ENCODE measurements at regions not wholly inside any gene's neighbourhood (a gene's known extent, or its start where the extent isn't known, plus 50 kb on each side); places are given as distances from the start of the nearest gene placed in this dataset.
"Not testable (repeated sequence)": the region's sequence is repeated elsewhere in the genome, so short reads cannot be mapped to it uniquely, and the experiment has no call there.

GRCh38 chr10:65571011-65571570 lies 1354.7 kb upstream of the LRRTM3 start:
- H3K4me1 ChIP-seq (replicated peaks in 1 of 2): peaks cover 0 to 8% of the 10 kb centered on the region in 2 donors
- H3K27ac ChIP-seq: no peak overlapping the region
- no peak overlapping the region for H3K4me3 ChIP-seq
- ATAC-seq (replicated peaks in 6 of 8): peak in 2 of 8 experiments; percentile 27 to 50
- WGBS, 10 experiments: 0 to 75% (median 33%) methylated on average over 2 to 4 of the region's 5 CpGs; no CpG with 5 or more reads in 2 of the 10 experiments
- in situ Hi-C loops (cut with MboI; ENCODE audit: low pct_unique_long_range_greater_than_20kb in 2 of 9, low sequenced_read_pairs in 9 of 9, unreplicated experiment in 9 of 9): no loop called here

GRCh38 chr10:65581426-65582026 lies 1344.3 kb upstream of the LRRTM3 start:
- Histone ChIP-seq H3K27ac (no peak overlapping the region), H3K4me3 (no peak overlapping the region), H3K4me1 (replicated peaks in 1 of 2) (no peaks in the 10 kb centered on the region)
- no peak for ATAC-seq (replicated peaks in 6 of 8)
- in situ Hi-C loops (cut with MboI; ENCODE audit: low pct_unique_long_range_greater_than_20kb in 2 of 9, low sequenced_read_pairs in 9 of 9, unreplicated experiment in 9 of 9): no loop called here
- 20 to 80% (median 71%) methylated on average over 1 to 5 of the region's 5 CpGs; no CpG with 5 or more reads in 4 of the 10 experiments for WGBS, 10 experiments

GRCh38 chr10:65602182-65602865 lies 1323.5 kb upstream of the LRRTM3 start:
- no peak for ATAC-seq (replicated peaks in 6 of 8)
- H3K4me3 ChIP-seq: no peak overlapping the region
- no peaks in the 10 kb centered on the region for H3K4me1 ChIP-seq (replicated peaks in 1 of 2)
- 13 to 100% (median 60%) methylated on average over 1 of the region's 1 CpG; no CpG with 5 or more reads in 3 of the 10 experiments for WGBS, 10 experiments
- in situ Hi-C loops (cut with MboI; ENCODE audit: low pct_unique_long_range_greater_than_20kb in 2 of 9, low sequenced_read_pairs in 9 of 9, unreplicated experiment in 9 of 9): no loop called here
- H3K27ac ChIP-seq: no peak overlapping the region

- 6 to 100% (median 94%) methylated on average over 2 of the region's 2 CpGs; no CpG with 5 or more reads in 3 of the 10 experiments for WGBS, 10 experiments
- H3K4me1 ChIP-seq (replicated peaks in 1 of 2): no peaks in the 10 kb centered on the region
- peak in 1 of 8 experiments; percentile 37 for ATAC-seq (replicated peaks in 6 of 8)
- no peak overlapping the region for H3K4me3 ChIP-seq
- no peak overlapping the region for H3K27ac ChIP-seq
- in situ Hi-C loops (cut with MboI; ENCODE audit: low pct_unique_long_range_greater_than_20kb in 2 of 9, low sequenced_read_pairs in 9 of 9, unreplicated experiment in 9 of 9): no loop called here
Measured at GRCh38 chr10:65611592-65611991, 1314.2 kb upstream of the LRRTM3 start.

- 0 to 100% (median 90%) methylated on average over 1 to 2 of the region's 2 CpGs; no CpG with 5 or more reads in 3 of the 10 experiments for WGBS, 10 experiments
- Histone ChIP-seq H3K4me3 (no peak overlapping the region), H3K4me1 (replicated peaks in 1 of 2) (no peaks in the 10 kb centered on the region), H3K27ac (no peak overlapping the region)
- in situ Hi-C loops (cut with MboI; ENCODE audit: low pct_unique_long_range_greater_than_20kb in 2 of 9, low sequenced_read_pairs in 9 of 9, unreplicated experiment in 9 of 9): no loop called here
- ATAC-seq (replicated peaks in 6 of 8): no peak
Measured at GRCh38 chr10:65614956-65615565, 1310.8 kb upstream of the LRRTM3 start.

- in situ Hi-C loops (cut with MboI; ENCODE audit: low pct_unique_long_range_greater_than_20kb in 2 of 9, low sequenced_read_pairs in 9 of 9, unreplicated experiment in 9 of 9): no loop called here
Measured at GRCh38 chr10:65618126-65618525, 1307.7 kb upstream of the LRRTM3 start.

GRCh38 chr10:65620404-65621048 lies 1305.3 kb upstream of the LRRTM3 start:
- WGBS, 10 experiments: 28 to 100% (median 88%) methylated on average over 3 to 5 of the region's 5 CpGs; no CpG with 5 or more reads in 2 of the 10 experiments
- no peak for ATAC-seq (replicated peaks in 6 of 8)

More at GRCh38 chr10:65618126-65618525, 1307.7 kb upstream of the LRRTM3 start:
- Histone ChIP-seq H3K27ac (no peak overlapping the region), H3K4me3 (no peak overlapping the region), H3K4me1 (replicated peaks in 1 of 2) (no peaks in the 10 kb centered on the region)
- ATAC-seq (replicated peaks in 6 of 8): no peak
- 0 to 100% (median 50%) methylated on average over 1 of the region's 1 CpG; no CpG with 5 or more reads in 3 of the 10 experiments for WGBS, 10 experiments

GRCh38 chr10:65622608-65623007 lies 1303.2 kb upstream of the LRRTM3 start:
- WGBS, 10 experiments: 0 to 100% (median 80%) methylated on average over 1 to 2 of the region's 2 CpGs; no CpG with 5 or more reads in 3 of the 10 experiments
- Histone ChIP-seq H3K4me1 (replicated peaks in 1 of 2) (no peaks in the 10 kb centered on the region), H3K27ac (no peak overlapping the region), H3K4me3 (no peak overlapping the region)
- ATAC-seq (replicated peaks in 6 of 8): no peak
- in situ Hi-C loops (cut with MboI; ENCODE audit: low pct_unique_long_range_greater_than_20kb in 2 of 9, low sequenced_read_pairs in 9 of 9, unreplicated experiment in 9 of 9): no loop called here

More at GRCh38 chr10:65620404-65621048, 1305.3 kb upstream of the LRRTM3 start:
- Histone ChIP-seq H3K4me1 (replicated peaks in 1 of 2) (no peaks in the 10 kb centered on the region), H3K27ac (no peak overlapping the region), H3K4me3 (no peak overlapping the region)
- in situ Hi-C loops (cut with MboI; ENCODE audit: low pct_unique_long_range_greater_than_20kb in 2 of 9, low sequenced_read_pairs in 9 of 9, unreplicated experiment in 9 of 9): no loop called here

GRCh38 chr10:65628493-65629139 lies 1297.2 kb upstream of the LRRTM3 start:
- Histone ChIP-seq H3K27ac (no peak overlapping the region), H3K4me3 (no peak overlapping the region), H3K4me1 (replicated peaks in 1 of 2) (no peaks in the 10 kb centered on the region)
- ATAC-seq (replicated peaks in 6 of 8): peak in 4 of 8 experiments; percentile 18 to 80 (median 44)
- 9 to 85% (median 60%) methylated on average over 2 to 6 of the region's 6 CpGs for WGBS, 10 experiments
- in situ Hi-C loops (cut with MboI; ENCODE audit: low pct_unique_long_range_greater_than_20kb in 2 of 9, low sequenced_read_pairs in 9 of 9, unreplicated experiment in 9 of 9): no loop called here

GRCh38 chr10:65660006-65660405 lies 1265.8 kb upstream of the LRRTM3 start:
- no peaks in the 10 kb centered on the region for H3K4me1 ChIP-seq (replicated peaks in 1 of 2)
- in situ Hi-C loops (cut with MboI; ENCODE audit: low pct_unique_long_range_greater_than_20kb in 2 of 9, low sequenced_read_pairs in 9 of 9, unreplicated experiment in 9 of 9): no loop called here
- ATAC-seq (replicated peaks in 6 of 8): no peak
- WGBS, 10 experiments: 0 to 100% (median 83%) methylated on average over 1 of the region's 1 CpG; no CpG with 5 or more reads in 3 of the 10 experiments
- no peak overlapping the region for H3K27ac ChIP-seq
- H3K4me3 ChIP-seq: no peak overlapping the region

GRCh38 chr10:65670087-65670486 lies 1255.7 kb upstream of the LRRTM3 start:
- in situ Hi-C loops (cut with MboI; ENCODE audit: low pct_unique_long_range_greater_than_20kb in 2 of 9, low sequenced_read_pairs in 9 of 9, unreplicated experiment in 9 of 9): no loop called here
- WGBS, 10 experiments: 0 to 100% (median 92%) methylated on average over 1 to 3 of the region's 3 CpGs; no CpG with 5 or more reads in 1 of the 10 experiments
- H3K27ac ChIP-seq: no peak overlapping the region
- no peaks in the 10 kb centered on the region for H3K4me1 ChIP-seq (replicated peaks in 1 of 2)
- no peak overlapping the region for H3K4me3 ChIP-seq
- ATAC-seq (replicated peaks in 6 of 8): peak in 1 of 8 experiments; percentile 78

GRCh38 chr10:65670596-65670995 lies 1255.2 kb upstream of the LRRTM3 start:
- ATAC-seq (replicated peaks in 6 of 8); H3K4me3 ChIP-seq; H3K27ac ChIP-seq; in situ Hi-C loops (cut with MboI; ENCODE audit: low pct_unique_long_range_greater_than_20kb in 2 of 9, low sequenced_read_pairs in 9 of 9, unreplicated experiment in 9 of 9); H3K4me1 ChIP-seq (replicated peaks in 1 of 2): not testable (repeated sequence)
- 0 to 100% (median 86%) methylated on average over 1 of the region's 1 CpG; no CpG with 5 or more reads in 5 of the 10 experiments for WGBS, 10 experiments

Data from motor neuron (in vitro differentiated cells).